ENCODE measurements at regions not wholly inside any gene's neighbourhood (a gene's known extent, or its start where the extent isn't known, plus 50 kb on each side); places are given as distances from the start of the nearest gene placed in this dataset.
A peak's percentile ranks its signal among the peaks of the same experiment; 100 is the strongest.

- H3K9ac ChIP-seq (ENCODE audit: insufficient read length), result no peak overlapping the region
- H3K36me3 ChIP-seq (ENCODE audit: insufficient read depth, low read length), result no peaks in the 10 kb centered on the region
- no peaks in the 10 kb centered on the region for H3K9me3 ChIP-seq (ENCODE audit: low read depth, low read length)
- TF ChIP-seq FOXP2 (optimal IDR thresholded peaks at IDR 0.05; ENCODE audit: control extremely low read depth, extremely low read length, insufficient read depth) (no peak), EZH2 (IDR thresholded peaks at IDR 0.05) (no peak)
- H3K27ac ChIP-seq, result no peak overlapping the region
- no peak for DNase-seq (ENCODE audit: low read depth, low spot score)
- no peak overlapping the region for H3K4me3 ChIP-seq
These were observed 298.5 kb upstream of the MSX2 start for GRCh38 chr5:174425964-174426290.

DNA sequence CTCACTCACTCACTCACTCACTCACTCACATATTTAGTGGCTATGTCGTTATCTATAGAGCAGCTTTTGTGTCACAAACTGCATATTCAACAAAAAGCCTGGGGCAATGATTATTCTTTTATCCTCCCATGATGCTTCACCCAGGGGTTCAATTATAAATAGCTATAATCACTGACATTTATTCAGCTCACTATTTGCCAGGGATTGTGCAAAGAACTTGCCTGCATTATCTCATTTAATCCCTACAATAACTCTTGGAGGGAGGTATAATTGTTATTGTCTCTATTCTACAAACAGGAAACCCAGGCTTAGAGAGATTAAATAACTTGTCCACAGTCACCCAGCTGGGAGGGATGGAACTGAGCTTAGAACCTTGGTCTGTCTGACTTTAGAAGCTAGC lies 298.0 kb upstream of the MSX2 start:
- Histone ChIP-seq H3K27ac (no peak overlapping the region), H3K36me3 (ENCODE audit: insufficient read depth, low read length) (no peaks in the 10 kb centered on the region), H3K9me3 (ENCODE audit: low read depth, low read length) (no peaks in the 10 kb centered on the region), H3K9ac (ENCODE audit: insufficient read length) (no peak overlapping the region), H3K4me3 (no peak overlapping the region)
- DNase-seq (ENCODE audit: low read depth, low spot score), result no peak
- TF ChIP-seq EZH2 (IDR thresholded peaks at IDR 0.05), result no peak
- no peak for TF ChIP-seq POLR2AphosphoS5 (IDR thresholded peaks at IDR 0.05; ENCODE audit: borderline replicate concordance, low read depth, low read length)
- TF ChIP-seq FOXP2 (optimal IDR thresholded peaks at IDR 0.05; ENCODE audit: control extremely low read depth, extremely low read length, insufficient read depth), result no peak

DNA sequence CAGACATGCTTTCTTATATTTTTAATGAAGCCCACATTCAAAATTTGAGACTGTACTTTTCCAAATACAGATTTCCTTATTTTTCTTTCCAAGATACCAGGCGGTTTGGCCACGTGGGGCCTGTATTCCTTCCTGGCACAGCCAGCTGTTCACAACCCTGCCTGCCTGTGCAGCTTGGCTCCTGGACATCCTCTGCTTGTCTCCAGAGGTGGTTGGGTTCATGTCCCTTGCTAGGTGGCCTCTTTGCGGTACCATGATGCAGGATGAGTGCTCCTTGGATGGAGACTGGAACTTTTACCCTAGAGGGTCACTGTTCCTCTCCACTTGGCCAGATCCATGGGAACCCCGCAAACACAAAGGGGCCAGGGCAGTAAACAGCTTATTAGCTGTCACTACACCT lies 297.5 kb upstream of the MSX2 start:
- TF ChIP-seq POLR2AphosphoS5 (IDR thresholded peaks at IDR 0.05; ENCODE audit: borderline replicate concordance, low read depth, low read length), result no peak
- TF ChIP-seq EZH2 (IDR thresholded peaks at IDR 0.05), result no peak
- TF ChIP-seq FOXP2 (optimal IDR thresholded peaks at IDR 0.05; ENCODE audit: control extremely low read depth, extremely low read length, insufficient read depth), result no peak
- H3K9me3 ChIP-seq (ENCODE audit: low read depth, low read length), result no peaks in the 10 kb centered on the region
- H3K4me3 ChIP-seq, result no peak overlapping the region
- no peak for DNase-seq (ENCODE audit: low read depth, low spot score)
- no peak overlapping the region for H3K27ac ChIP-seq
- H3K9ac ChIP-seq (ENCODE audit: insufficient read length), result no peak overlapping the region
- no peaks in the 10 kb centered on the region for H3K36me3 ChIP-seq (ENCODE audit: insufficient read depth, low read length)

DNA sequence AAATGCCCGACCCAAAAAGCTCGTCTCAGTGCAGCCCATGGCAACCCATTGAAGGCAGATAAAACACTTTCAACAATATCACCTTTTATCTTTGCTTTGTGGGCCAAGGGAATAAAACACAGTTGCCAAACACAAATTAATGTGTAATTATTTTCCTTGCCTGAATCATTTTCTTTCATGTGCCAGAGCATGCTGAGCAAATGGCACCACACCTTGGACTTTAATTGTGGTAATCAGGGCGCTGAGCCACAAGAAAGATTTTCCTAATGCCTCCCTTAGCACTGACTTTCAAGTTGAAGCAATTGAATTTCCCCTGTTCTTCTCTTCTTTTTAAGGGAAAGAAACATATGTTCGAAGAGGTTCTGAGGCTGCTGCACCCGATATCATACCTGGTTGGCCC lies 297.1 kb upstream of the MSX2 start:
- no peaks in the 10 kb centered on the region for H3K36me3 ChIP-seq (ENCODE audit: insufficient read depth, low read length)
- H3K9ac ChIP-seq (ENCODE audit: insufficient read length), result no peak overlapping the region
- TF ChIP-seq FOXP2 (optimal IDR thresholded peaks at IDR 0.05; ENCODE audit: control extremely low read depth, extremely low read length, insufficient read depth) (no peak), POLR2AphosphoS5 (IDR thresholded peaks at IDR 0.05; ENCODE audit: borderline replicate concordance, low read depth, low read length) (no peak), EZH2 (IDR thresholded peaks at IDR 0.05) (no peak)
- H3K9me3 ChIP-seq (ENCODE audit: low read depth, low read length), result no peaks in the 10 kb centered on the region
- no peak for DNase-seq (ENCODE audit: low read depth, low spot score)
- H3K4me3 ChIP-seq, result no peak overlapping the region
- H3K27ac ChIP-seq, result no peak overlapping the region

DNA sequence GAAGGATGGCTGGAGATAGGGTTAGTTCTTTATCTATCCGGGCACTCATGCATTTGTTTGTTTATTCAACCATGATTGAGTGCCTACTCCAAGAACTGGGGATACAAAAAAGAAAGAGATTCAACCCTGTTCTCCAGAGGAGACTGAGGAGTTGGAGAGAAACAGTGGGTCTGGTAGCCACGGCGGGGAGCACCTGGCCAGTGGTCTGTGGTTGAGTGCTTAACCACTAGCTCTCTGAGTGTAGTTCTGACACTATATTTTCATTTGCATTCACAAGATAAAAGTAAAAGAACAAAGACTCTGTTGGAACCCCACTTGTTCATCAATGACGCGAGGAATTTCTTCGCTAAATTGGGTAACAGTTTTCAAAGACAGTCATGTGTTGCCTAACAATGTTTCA lies 295.5 kb upstream of the MSX2 start:
- Histone ChIP-seq H3K9ac (ENCODE audit: insufficient read length) (no peak overlapping the region), H3K27ac (no peak overlapping the region), H3K9me3 (ENCODE audit: low read depth, low read length) (no peaks in the 10 kb centered on the region), H3K36me3 (ENCODE audit: insufficient read depth, low read length) (no peaks in the 10 kb centered on the region), H3K4me3 (no peak overlapping the region)
- DNase-seq (ENCODE audit: low read depth, low spot score), result no peak
- TF ChIP-seq FOXP2 (optimal IDR thresholded peaks at IDR 0.05; ENCODE audit: control extremely low read depth, extremely low read length, insufficient read depth), result no peak
- TF ChIP-seq EZH2 (IDR thresholded peaks at IDR 0.05), result no peak
- TF ChIP-seq POLR2AphosphoS5 (IDR thresholded peaks at IDR 0.05; ENCODE audit: borderline replicate concordance, low read depth, low read length), result no peak

- no peak overlapping the region for H3K4me3 ChIP-seq
- no peak for DNase-seq (ENCODE audit: low read depth, low spot score)
- TF ChIP-seq POLR2AphosphoS5 (IDR thresholded peaks at IDR 0.05; ENCODE audit: borderline replicate concordance, low read depth, low read length) (no peak), FOXP2 (optimal IDR thresholded peaks at IDR 0.05; ENCODE audit: control extremely low read depth, extremely low read length, insufficient read depth) (no peak), EZH2 (IDR thresholded peaks at IDR 0.05) (no peak)
- H3K27ac ChIP-seq, result no peak overlapping the region
- H3K36me3 ChIP-seq (ENCODE audit: insufficient read depth, low read length), result no peaks in the 10 kb centered on the region
- H3K9ac ChIP-seq (ENCODE audit: insufficient read length), result no peak overlapping the region
- H3K9me3 ChIP-seq (ENCODE audit: low read depth, low read length), result no peaks in the 10 kb centered on the region
These were observed 293.4 kb upstream of the MSX2 start for GRCh38 chr5:174430940-174431339.

- no peak overlapping the region for H3K27ac ChIP-seq
- H3K9ac ChIP-seq (ENCODE audit: insufficient read length), result no peak overlapping the region
- DNase-seq (ENCODE audit: low read depth, low spot score), result no peak
- no peaks in the 10 kb centered on the region for H3K36me3 ChIP-seq (ENCODE audit: insufficient read depth, low read length)
- H3K9me3 ChIP-seq (ENCODE audit: low read depth, low read length), result no peaks in the 10 kb centered on the region
- TF ChIP-seq POLR2AphosphoS5 (IDR thresholded peaks at IDR 0.05; ENCODE audit: borderline replicate concordance, low read depth, low read length), result no peak
- no peak for TF ChIP-seq EZH2 (IDR thresholded peaks at IDR 0.05)
- no peak for TF ChIP-seq FOXP2 (optimal IDR thresholded peaks at IDR 0.05; ENCODE audit: control extremely low read depth, extremely low read length, insufficient read depth)
- no peak overlapping the region for H3K4me3 ChIP-seq
These were observed 292.9 kb upstream of the MSX2 start for GRCh38 chr5:174431504-174431903.

- DNase-seq (ENCODE audit: low read depth, low spot score), result no peak
- no peak overlapping the region for H3K27ac ChIP-seq
- TF ChIP-seq EZH2 (IDR thresholded peaks at IDR 0.05) (no peak), FOXP2 (optimal IDR thresholded peaks at IDR 0.05; ENCODE audit: control extremely low read depth, extremely low read length, insufficient read depth) (no peak), POLR2AphosphoS5 (IDR thresholded peaks at IDR 0.05; ENCODE audit: borderline replicate concordance, low read depth, low read length) (no peak)
- H3K4me3 ChIP-seq, result no peak overlapping the region
- H3K36me3 ChIP-seq (ENCODE audit: insufficient read depth, low read length), result no peaks in the 10 kb centered on the region
- no peaks in the 10 kb centered on the region for H3K9me3 ChIP-seq (ENCODE audit: low read depth, low read length)
- no peak overlapping the region for H3K9ac ChIP-seq (ENCODE audit: insufficient read length)
These were observed 291.3 kb upstream of the MSX2 start for GRCh38 chr5:174433098-174433497.

GRCh38 chr5:174436750-174437149 lies 287.6 kb upstream of the MSX2 start:
- no peak overlapping the region for H3K9ac ChIP-seq (ENCODE audit: insufficient read length)
- H3K36me3 ChIP-seq (ENCODE audit: insufficient read depth, low read length), result no peaks in the 10 kb centered on the region
- no peak overlapping the region for H3K27ac ChIP-seq
- H3K4me3 ChIP-seq, result peak overlapping the region; percentile 38
- TF ChIP-seq POLR2AphosphoS5 (IDR thresholded peaks at IDR 0.05; ENCODE audit: borderline replicate concordance, low read depth, low read length) (no peak), FOXP2 (optimal IDR thresholded peaks at IDR 0.05; ENCODE audit: control extremely low read depth, extremely low read length, insufficient read depth) (no peak), EZH2 (IDR thresholded peaks at IDR 0.05) (no peak)
- DNase-seq (ENCODE audit: low read depth, low spot score), result no peak
- H3K9me3 ChIP-seq (ENCODE audit: low read depth, low read length), result no peaks in the 10 kb centered on the region
